ENCODE measurements at regions not wholly inside any gene's neighbourhood (a gene's known extent, or its start where the extent isn't known, plus 50 kb on each side); places are given as distances from the start of the nearest gene placed in this dataset.

GRCh38 chr9:81250041-81250440 is 439.3 kb downstream of the TLE1 start:
- no peak for DNase-seq (ENCODE audit: low spot score in 2 of 2)
- no peak overlapping the region for H3K4me3 ChIP-seq (ENCODE audit: low read depth, poor library complexity, severe bottlenecking)

GRCh38 chr9:81245254-81245956 is 443.9 kb downstream of the TLE1 start:
- no peak for TF ChIP-seq CTCF (IDR thresholded peaks at IDR 0.05)
- TF ChIP-seq POLR2A (IDR thresholded peaks at IDR 0.05), result no peak

More at GRCh38 chr9:81250041-81250440, 439.3 kb downstream of the TLE1 start:
- no peak for TF ChIP-seq POLR2A (IDR thresholded peaks at IDR 0.05)
- no peak for TF ChIP-seq CTCF (IDR thresholded peaks at IDR 0.05)
- WGBS, 2 donors, result 89% methylated on average over 3 of the region's 3 CpGs
- intact Hi-C loops (cut with DNase I; ENCODE audit: low total_unique reads), result no loop called here

GRCh38 chr9:81244631-81245030 is 444.7 kb downstream of the TLE1 start:
- H3K4me3 ChIP-seq (ENCODE audit: low read depth, poor library complexity, severe bottlenecking), result no peak overlapping the region
- intact Hi-C loops (cut with DNase I; ENCODE audit: low total_unique reads), result no loop called here
- 46 to 51% methylated on average over 1 of the region's 1 CpG for WGBS, 2 donors
- no peak for DNase-seq (ENCODE audit: low spot score in 2 of 2)
- no peak for TF ChIP-seq CTCF (IDR thresholded peaks at IDR 0.05)
- no peak for TF ChIP-seq POLR2A (IDR thresholded peaks at IDR 0.05)

More at GRCh38 chr9:81245254-81245956, 443.9 kb downstream of the TLE1 start:
- no peak for DNase-seq (ENCODE audit: low spot score in 2 of 2)
- H3K4me3 ChIP-seq (ENCODE audit: low read depth, poor library complexity, severe bottlenecking), result no peak overlapping the region
- intact Hi-C loops (cut with DNase I; ENCODE audit: low total_unique reads), result no loop called here
- 82 to 85% methylated on average over 5 of the region's 5 CpGs for WGBS, 2 donors

- H3K4me3 ChIP-seq (ENCODE audit: low read depth, poor library complexity, severe bottlenecking), result no peak overlapping the region
- no peak for TF ChIP-seq CTCF (IDR thresholded peaks at IDR 0.05)
- no peak for TF ChIP-seq POLR2A (IDR thresholded peaks at IDR 0.05)
- WGBS, 2 donors, result 81 to 93% methylated on average over 1 of the region's 1 CpG
- intact Hi-C loops (cut with DNase I; ENCODE audit: low total_unique reads), result no loop called here
- no peak for DNase-seq (ENCODE audit: low spot score in 2 of 2)
These were observed 446.5 kb downstream of the TLE1 start for GRCh38 chr9:81242866-81243265.

- no peak overlapping the region for H3K4me3 ChIP-seq (ENCODE audit: low read depth, poor library complexity, severe bottlenecking)
- no peak for TF ChIP-seq POLR2A (IDR thresholded peaks at IDR 0.05)
- TF ChIP-seq CTCF (IDR thresholded peaks at IDR 0.05), result no peak
- intact Hi-C loops (cut with DNase I; ENCODE audit: low total_unique reads), result no loop called here
- DNase-seq (ENCODE audit: low spot score in 2 of 2), result no peak
These were observed 450.0 kb downstream of the TLE1 start for GRCh38 chr9:81239388-81239787.
